Sigmoid colon (tissue), 4 donors: ENCODE measurements at regions not wholly inside any gene's neighbourhood (a gene's known extent, or its start where the extent isn't known, plus 50 kb on each side); places are given as distances from the start of the nearest gene placed in this dataset.

Experiments
- CTCF ChIP-seq, 4 experiments: fragments of 450-650 bp in 3 of 4; fragments of 200-600 bp in 1 of 4; IDR thresholded peaks; one replicate each; pipeline ENCODE4 v1.5.1; 2016 to 2019; ENCODE audit warnings: antibody characterized with exemption in 4 of 4, mild to moderate bottlenecking in 3 of 4, moderate library complexity in 2 of 4
- EP300 ChIP-seq, 4 donors: sonication (generic); formaldehyde crosslinking; IDR thresholded peaks; one replicate each; pipeline ENCODE4 v1.6.1; 2017; ENCODE audit warnings: antibody characterized with exemption in 4 of 4
- POLR2A ChIP-seq, 2 donors: fragments of 450-650 bp; IDR thresholded peaks; one replicate each; pipeline ENCODE4 v1.6.1; 2016; ENCODE audit warnings: antibody characterized with exemption in 2 of 2, mild to moderate bottlenecking in 2 of 2, moderate library complexity in 2 of 2
- POLR2AphosphoS5 ChIP-seq, 4 donors: sonication (generic); formaldehyde crosslinking; IDR thresholded peaks; one replicate each; pipeline ENCODE4 v1.6.1; 2017; ENCODE audit warnings: antibody characterized with exemption in 4 of 4

GRCh38 chr12:115750340-115750739 is 527.2 kb downstream of the MED13L start:
- TF ChIP-seq POLR2A (IDR thresholded peaks at IDR 0.05) (no peak), CTCF (IDR thresholded peaks at IDR 0.05) (no peak), POLR2AphosphoS5 (IDR thresholded peaks at IDR 0.05) (no peak), EP300 (IDR thresholded peaks at IDR 0.05) (no peak)
